HT-29 (cell line): ENCODE measurements at regions not wholly inside any gene's neighbourhood (a gene's known extent, or its start where the extent isn't known, plus 50 kb on each side); places are given as distances from the start of the nearest gene placed in this dataset.

Experiments used
- DNase-seq: peaks from one replicate; pipeline ENCODE4 v3.0.0-alpha.2; 2015; ENCODE audit warnings: low spot score

DNA sequence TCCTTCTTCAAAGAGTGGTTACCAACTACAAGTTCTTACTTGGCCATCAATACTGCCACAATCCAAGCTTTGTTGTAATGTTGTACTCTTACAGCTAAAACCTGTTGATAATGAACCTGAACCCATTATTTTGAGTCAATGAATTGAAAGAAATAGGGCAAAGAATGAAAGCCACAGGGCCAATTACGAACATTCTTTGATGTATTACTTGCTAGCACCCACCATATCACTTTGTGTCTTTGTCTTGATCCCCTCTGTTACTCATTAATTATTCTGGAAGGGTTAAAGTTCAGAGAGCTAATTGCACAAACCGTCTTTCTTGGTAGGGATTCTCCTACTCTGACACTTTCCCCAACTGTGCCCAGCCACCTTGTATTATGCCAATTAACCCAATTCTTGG lies 53.2 kb upstream of the TFEC start:
- DNase-seq = no peak

DNA sequence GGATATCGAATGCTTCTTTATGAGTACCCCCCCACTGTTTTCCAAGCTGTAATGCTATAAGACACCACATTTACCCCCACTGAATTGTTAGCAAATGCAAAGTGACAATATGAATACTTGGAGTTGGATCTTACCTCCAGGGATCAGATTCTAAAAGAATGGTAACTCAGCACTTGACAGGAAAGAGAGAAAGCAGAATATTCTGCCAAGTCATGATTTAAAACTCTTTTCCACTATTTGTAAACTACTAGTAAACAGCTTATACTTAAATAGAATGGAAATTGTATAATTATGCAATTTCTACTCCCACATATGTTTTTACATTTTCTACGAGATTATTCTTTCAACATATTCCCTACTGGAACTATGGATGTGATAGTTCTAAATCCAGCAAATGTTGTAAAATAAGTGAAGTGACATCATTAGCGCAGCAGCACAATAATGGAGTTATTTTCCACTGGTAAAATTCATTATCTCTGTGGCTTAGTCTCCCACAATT lies 56.0 kb upstream of the TFEC start:
- no peak for DNase-seq

DNA sequence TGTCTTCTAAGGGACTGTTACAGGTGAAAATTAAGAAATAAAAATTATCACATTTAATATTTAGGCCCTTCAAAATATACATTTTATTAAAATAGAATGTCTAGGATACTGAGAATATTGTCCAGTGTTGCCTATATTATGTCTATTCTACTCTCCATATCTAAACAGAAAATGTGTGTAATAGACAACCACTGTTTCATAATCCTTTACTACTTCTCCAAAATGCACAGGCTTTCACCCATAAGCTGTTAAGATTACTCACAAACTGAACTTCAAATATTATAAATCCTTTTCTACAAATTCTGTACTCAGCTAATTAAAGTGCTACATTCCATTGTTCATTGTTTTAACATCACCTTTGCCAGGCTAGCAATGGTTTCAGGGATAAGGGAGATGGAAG lies 56.7 kb upstream of the TFEC start:
- DNase-seq = no peak

DNA sequence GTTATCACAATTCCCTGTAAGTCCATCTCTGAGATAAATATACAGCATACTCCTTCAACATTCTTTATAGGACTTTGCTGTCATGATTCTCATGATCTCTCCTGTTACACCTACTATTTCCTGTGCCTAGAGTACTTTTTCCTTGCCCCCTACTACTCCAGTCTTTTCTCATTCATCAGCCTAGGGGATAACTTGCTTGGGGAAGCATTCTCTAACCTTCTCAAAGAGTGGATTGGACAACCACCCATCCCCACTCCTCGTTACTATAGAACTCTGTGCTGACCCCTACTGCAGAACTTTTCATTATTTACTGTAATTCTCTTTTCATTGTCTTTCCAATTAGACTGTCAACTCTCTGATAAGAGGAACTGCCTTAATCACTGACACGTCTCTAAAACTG lies 57.4 kb upstream of the TFEC start:
- no peak for DNase-seq

DNA sequence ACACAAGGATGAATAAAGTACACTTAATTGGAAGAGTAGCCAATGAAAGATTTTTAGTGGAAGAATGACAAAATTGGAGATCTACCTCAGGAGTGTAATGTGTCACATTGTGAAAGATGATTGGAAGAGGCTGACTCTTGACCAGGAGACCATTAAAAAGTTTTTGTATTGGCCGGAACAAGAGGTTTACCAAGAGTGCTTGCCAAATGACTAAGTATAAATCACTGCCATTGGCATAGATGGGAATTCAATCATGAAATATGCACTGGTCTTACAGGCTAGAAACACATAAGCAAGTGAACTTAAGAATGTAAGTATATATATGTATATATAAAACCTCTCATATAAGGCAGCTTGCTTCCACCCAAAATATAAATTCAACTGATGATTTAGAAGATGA lies 58.7 kb upstream of the TFEC start:
- DNase-seq = no peak

DNA sequence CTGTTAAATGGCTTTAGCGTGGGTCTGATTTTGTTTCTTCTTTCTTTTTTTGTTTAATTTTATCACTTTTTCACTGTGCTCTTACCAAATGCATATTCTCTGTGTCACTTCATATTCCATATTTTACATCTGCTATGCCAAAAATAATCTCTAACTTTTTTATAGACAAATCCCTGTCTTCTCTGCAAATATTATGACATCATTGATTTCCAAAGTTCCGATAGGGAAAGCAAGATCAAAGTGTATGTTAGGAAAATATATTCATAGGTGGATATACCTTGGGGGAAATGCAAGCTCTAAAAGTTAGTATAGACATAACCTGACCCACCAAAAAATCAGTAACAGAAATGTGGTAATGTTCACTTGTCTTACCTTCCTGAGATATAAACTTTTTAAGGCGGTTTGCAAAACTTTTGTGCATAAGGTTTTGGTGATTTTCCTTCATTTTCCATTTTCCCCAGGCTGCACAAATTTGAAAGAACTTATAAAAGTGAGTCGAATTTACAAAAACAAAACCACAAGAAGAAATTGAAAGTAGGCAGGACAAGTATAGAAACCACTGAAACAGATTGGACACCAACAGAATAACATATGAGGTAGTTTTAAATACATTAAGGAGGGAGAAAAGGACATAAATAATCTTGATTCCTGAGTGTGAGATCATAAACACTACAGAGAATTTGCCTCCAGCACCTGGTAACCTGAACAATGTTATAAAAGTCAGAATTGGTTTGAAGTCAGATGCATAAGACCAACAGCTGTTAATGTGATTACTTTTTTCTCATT lies 63.1 kb upstream of the TFEC start:
- DNase-seq = no peak

DNA sequence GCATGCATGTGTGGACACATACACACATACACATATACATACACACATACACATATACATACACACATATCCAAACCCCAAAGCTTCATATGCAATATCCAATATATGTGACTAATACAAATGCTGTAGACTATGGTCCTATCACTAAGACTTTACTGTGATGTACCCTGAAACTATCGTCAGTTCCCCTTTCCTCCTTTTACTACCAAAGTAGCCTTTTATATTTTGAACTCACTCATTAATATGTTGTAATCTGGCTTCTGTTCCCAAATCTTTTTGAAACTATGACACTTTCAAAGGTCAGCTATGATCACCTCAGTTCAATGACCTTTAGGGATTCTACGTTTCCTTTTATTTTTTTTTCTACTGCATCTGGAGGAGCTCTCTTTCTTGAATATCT lies 64.8 kb upstream of the TFEC start:
- DNase-seq = no peak

DNA sequence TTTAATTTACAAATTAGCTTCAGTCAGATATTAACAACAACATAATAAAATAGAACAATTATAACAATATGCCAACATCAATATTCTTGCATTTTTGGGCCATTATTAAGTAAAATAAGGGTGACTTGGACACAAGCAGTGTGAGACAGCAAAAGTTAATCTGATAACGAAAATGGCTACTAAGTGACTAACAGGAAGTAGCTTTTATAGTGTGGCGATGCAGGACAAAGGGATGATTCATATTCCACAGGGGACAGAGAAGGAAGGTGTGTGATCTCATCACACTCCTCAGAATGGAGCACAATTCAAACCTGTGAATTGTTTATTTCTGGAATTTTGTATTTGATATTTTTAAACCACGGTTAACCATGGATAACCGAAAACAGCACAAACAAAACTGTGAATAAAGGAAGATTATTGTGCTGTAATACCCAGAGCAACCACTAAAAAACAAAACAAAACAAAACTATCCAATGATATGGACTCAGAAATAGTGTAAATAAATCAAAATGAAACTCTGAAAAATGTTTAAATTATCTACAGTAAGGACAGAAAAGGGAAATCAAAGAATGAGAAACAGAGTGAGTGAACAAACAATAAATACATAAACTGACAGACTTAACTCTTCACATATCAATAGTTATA lies 66.9 kb upstream of the TFEC start:
- peak; percentile 77 for DNase-seq

DNA sequence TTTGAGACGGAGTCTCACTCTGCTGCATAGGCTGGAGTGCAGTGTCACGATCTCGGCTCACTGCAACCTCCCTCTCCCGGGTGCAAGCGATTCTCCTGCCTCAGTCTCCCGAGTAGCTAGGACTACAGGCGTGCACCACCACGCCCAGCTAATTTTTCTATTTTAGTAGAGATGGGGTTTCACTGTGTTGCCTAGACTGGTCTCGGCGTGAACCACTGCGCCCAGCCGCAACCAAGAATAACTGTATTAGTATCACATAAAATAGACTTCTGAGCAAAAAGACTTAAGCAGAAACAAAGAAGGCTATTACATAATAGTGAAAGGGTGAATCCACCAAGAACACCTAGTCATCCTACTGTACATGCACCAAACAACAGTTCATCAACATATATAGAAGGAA lies 67.6 kb upstream of the TFEC start:
- no peak for DNase-seq

DNA sequence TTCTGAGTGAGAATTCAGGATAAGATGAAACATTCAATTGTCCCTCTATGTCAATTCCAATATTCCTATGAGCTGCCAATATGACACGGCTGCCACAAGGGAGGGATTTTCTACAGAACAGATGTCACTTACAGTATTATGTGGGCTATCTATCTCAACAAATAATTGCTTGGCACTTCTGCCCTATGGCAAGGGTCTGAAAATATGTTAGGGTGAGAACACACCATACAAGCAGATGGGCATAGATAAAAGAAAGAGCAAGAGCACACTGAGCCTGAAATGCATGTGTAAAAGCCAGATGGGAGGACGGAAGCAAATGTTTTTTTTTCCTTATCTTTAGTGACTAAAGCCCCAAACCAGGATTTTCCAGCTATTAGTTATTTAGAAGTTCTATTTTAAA lies 70.1 kb upstream of the TFEC start:
- DNase-seq = no peak

DNA sequence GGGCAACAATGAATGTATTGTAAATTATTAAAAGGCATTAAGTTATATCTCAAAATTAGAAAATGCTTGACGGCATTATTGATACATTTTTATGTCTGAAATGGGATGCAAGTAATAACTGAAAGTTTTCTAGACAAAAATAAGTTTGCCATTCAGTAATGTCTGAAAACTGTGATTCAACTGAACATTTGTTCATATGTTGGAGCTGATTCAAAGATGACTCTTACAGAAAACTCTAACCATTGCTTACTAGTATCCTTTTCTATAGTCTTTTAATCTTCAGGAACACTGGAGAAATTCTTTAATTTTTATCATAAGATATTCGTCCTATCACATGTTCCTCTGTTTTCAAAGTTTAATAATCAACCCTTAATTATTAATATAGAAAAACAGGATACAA lies 71.1 kb upstream of the TFEC start:
- no peak for DNase-seq

DNA sequence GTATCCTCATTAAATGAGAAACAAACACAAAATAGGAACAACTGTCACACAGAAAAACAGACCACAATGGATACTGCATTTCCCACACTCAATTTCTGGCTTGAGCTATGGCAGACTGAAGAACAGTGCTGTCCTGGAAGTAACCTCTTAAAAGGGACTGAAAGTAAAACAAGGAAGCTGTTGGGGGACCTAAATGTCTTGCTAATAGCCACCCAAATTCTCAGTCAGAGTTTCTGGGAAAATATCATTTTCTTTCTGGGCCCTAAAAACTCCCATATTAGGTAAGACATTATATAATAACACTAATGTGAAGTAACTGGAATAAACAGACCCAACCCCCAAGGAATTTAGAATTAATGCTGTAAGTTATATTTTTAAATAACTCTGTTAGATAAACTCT lies 80.9 kb upstream of the TFEC start:
- DNase-seq = no peak

DNA sequence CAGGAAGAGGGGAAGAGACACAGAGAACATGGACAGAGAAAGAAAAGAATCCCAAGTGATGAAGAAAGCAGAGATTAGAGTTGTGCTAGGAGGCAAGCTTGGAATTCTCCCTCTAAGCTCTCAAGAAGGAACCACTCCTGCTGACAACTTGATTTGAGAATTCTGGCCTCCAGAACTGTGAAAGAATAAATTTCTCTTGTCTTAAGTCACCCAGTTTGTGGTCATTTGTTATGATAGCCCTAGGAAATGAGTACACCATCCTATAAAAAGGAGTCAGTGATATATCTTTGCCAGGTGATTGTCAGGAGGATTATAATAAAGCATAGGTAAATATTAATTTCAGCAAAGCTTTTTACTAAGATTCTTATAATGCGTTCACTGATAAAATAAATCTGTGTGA lies 82.7 kb upstream of the TFEC start:
- no peak for DNase-seq

DNA sequence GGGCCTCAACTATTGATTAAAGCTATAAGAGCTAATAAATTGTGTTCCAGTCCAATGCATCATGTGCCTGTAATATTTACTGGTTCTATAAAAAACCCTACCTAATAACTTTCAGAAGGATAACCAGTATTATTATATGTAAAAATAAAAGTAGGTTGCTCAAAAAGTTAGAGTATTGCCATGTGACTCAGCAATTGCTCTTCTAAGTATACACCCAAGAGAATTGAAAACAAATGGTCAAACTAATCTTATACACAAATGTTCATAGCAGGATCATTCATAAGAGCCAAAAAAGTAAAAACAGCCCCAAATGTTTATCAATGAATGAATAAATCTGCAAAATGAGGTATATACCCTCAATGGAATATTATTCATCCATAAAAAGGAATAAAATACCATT lies 89.5 kb upstream of the TES start:
- DNase-seq = no peak

DNA sequence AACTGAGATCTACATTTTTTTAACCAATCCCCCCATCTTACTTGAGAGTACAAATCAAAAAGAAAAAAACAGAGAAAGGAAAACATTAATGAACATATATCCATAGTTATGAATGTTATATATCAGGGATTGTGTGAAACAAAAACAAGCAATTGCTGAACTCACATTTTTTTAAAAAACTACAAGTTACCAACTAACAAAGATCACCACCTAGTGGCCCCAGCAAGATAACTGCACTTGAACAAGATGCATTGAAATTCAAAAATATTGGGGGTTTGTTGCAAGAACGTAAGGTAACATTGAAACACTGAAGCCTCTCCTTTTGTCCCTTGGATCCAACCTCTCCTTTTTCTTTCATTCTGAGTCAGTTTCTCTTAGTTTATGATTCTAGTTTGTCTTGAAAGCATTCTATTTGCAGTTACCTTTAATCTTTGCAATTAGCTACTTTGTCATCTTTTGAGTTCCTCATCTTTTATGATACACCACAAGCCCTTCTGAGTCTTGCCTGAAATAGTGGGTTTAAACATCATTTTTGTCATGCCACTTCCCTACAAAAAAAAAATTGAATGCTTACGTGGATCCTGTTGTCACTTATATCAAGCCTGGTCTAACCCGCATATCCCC lies 87.3 kb upstream of the TES start:
- DNase-seq = peak; percentile 46

DNA sequence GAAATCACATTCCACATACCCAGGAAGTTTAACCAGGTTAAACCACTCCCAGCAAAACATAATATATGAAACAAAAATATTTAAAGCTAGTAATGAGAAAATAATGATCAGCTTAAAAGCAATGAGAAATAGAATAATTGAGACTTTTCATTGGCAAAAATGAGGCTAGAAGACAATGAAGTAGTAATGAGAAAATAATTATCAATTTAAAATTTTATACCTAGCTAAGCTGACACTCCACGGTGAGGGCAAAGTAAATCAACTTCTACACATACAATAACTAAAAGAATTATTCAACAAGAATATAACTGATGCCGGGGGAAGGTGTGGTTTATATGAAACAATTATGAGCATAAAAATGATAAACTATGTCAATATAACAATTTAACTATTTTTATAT lies 82.2 kb upstream of the TES start:
- DNase-seq = no peak

DNA sequence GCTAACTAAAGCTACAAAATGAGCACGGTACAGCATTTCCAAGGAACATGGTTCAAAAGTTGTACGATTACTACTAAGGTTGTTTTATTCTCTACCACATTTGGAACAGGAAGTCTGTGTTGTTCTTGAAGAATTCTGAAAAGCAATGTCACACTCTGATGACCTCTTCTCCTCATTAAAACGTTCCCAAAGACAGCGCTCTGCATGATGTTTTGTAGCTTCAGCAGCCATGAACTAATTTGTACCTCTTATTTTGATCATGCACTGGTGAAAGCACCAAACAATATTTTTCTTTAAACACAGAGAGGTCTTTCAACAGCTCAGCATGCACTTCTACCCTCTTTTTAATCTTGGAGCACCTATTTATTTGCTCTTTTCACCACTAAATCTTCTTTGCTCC lies 75.0 kb upstream of the TES start:
- no peak for DNase-seq

DNA sequence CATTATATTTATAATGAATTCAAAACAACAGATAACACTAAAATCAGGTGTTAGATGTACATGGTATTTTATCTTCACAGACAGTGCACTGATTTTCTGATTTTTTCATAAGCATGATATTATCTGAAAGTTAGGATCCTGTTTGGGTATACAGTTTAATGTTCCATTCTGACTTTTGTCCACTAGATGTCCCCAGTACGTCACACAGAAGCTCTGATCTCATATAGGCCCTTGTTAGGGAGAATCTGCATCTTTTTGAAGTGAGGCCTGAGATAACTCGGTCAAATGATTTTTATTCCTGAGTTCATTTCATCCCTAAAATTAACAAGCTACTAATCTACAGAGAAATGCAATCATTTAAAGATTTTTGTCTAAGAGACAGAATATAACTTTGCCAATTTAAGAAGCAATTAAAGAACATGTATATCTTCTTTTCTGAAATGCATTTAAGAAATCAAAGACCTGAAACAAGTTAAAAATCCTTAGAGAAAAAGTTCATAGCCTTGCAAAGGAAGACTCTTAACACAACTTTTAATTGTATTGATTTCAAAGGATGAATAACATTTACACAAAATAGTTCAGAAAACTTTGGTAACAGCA lies 72.0 kb upstream of the TES start:
- DNase-seq = peak; percentile 89

DNA sequence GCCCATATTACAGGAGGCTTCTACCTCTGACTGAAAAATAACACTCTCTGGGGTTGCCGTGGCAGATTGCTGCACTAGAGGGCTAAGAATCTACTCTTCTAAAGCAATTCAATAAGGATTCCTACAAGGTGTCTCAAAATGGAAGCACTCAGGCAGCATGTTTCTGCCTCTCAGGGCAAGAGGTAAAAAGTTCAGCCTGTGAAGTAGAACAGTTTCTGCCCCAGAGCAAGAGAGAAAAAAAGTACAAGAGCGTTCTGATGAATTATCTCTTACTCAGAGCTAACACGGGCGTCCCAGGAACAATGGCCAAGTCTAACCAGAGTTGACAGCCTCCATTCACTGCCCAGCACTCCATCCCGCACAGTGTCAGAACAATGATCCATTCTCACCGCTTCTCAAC lies 71.3 kb upstream of the TES start:
- DNase-seq = no peak

DNA sequence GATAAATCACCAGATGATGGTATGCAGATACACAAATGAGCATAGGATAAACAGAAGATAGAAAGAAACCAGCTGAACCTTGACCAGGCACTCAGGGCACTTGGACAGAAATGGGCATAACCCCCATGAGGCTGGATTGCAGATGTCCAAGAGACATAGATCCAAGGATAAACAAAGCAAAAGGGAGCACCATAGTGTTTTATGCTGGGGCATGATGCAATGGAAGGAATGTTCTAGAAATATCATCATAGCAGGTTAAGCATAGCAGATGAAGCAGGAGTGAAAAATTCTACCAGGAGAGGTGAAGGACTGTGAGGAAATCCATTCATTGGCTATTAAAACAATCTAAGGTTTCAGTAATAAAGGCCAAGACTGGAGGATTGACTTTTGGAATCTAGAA lies 70.5 kb upstream of the TES start:
- DNase-seq = no peak

DNA sequence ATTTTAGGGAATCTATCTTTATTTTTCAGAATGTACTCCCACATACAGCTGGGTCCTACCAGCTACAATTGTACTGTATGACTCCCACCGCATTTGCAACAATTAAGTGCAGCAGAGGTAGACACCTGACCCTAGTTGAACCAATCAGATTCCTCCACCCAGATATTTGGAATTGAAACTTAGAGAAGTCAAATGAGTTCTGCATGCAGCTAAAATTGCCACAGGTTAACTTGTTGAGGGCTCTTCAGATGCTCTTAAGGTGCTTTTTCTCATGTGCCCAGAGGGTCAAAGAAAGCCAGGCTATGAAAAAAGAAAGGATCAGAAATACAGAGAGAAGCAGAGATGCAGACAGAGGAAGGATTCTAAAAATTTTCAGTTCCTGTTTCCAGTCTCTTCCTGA lies 68.0 kb upstream of the TES start:
- DNase-seq = no peak

DNA sequence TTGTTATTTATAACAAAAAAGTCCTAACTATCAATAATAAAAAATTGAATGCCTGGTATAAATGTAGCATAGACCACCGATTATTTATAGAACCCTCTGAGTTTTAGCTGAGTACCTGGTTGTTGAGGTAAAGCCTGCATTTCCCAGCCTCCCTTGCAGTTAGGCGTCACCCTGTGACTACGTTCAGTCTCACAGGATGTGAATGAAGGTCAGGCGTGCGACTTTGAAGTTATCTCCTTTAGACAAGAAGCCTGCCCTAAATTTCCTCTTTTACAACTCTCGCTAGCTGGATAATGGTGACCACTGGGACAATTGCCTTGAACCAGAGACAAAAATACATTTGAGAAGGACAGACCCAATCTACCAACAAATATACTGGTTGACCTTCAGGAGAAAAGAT lies 67.5 kb upstream of the TES start:
- DNase-seq = no peak
